Adrenal gland (tissue), 5 donors: ENCODE measurements at regions not wholly inside any gene's neighbourhood (a gene's known extent, or its start where the extent isn't known, plus 50 kb on each side); places are given as distances from the start of the nearest gene placed in this dataset.

Experiments used
- POLR2A ChIP-seq, 2 donors: fragments of 450-650 bp; IDR thresholded peaks; one replicate each; pipeline ENCODE4 v1.6.1; 2017; ENCODE audit warnings: antibody characterized with exemption in 2 of 2, mild to moderate bottlenecking in 2 of 2, moderate library complexity in 1 of 2
- TF ChIP-seq, protein P1 (sequence below), 6 experiments: fragments of 450-650 bp in 4 of 6; fragments of 200-600 bp in 2 of 6; sonication (generic) in 1 of 6; IDR thresholded peaks; 1 replicate in 5 of 6; 2 replicates in 1 of 6; pipeline versions ENCODE4 v1.5.1 to v1.8.0; 2016 to 2021; ENCODE audit warnings: antibody characterized with exemption in 6 of 6, mild to moderate bottlenecking in 2 of 6, moderate library complexity in 1 of 6
- donor health status: DM: no; HTN: no; CAD: no.

DNA sequence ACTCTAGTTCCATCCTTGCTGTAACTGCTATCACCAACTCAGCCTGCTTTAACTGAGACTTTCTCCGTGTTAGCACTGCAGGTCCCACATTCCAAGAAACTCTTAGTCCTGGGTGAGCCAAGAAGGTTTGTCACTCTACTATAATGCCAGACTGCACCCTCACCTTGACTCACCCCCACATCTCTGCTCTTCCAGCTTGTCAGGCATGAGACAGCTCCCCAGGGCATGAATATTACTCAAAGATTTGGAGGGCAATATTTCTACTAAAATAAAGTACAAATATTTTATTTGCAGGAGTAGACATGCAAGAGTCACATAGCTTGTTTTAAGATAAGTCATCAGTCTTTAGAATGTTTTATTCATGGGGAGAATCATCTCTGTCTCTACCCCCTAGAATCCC is 110.2 kb downstream of the MATN1 start:
- TF ChIP-seq, protein P1, sequence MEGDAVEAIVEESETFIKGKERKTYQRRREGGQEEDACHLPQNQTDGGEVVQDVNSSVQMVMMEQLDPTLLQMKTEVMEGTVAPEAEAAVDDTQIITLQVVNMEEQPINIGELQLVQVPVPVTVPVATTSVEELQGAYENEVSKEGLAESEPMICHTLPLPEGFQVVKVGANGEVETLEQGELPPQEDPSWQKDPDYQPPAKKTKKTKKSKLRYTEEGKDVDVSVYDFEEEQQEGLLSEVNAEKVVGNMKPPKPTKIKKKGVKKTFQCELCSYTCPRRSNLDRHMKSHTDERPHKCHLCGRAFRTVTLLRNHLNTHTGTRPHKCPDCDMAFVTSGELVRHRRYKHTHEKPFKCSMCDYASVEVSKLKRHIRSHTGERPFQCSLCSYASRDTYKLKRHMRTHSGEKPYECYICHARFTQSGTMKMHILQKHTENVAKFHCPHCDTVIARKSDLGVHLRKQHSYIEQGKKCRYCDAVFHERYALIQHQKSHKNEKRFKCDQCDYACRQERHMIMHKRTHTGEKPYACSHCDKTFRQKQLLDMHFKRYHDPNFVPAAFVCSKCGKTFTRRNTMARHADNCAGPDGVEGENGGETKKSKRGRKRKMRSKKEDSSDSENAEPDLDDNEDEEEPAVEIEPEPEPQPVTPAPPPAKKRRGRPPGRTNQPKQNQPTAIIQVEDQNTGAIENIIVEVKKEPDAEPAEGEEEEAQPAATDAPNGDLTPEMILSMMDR (IDR thresholded peaks at IDR 0.05) = no peak
- TF ChIP-seq POLR2A (IDR thresholded peaks at IDR 0.05) = no peak
